ENCODE measurements at regions not wholly inside any gene's neighbourhood (a gene's known extent, or its start where the extent isn't known, plus 50 kb on each side); places are given as distances from the start of the nearest gene placed in this dataset.

DNA sequence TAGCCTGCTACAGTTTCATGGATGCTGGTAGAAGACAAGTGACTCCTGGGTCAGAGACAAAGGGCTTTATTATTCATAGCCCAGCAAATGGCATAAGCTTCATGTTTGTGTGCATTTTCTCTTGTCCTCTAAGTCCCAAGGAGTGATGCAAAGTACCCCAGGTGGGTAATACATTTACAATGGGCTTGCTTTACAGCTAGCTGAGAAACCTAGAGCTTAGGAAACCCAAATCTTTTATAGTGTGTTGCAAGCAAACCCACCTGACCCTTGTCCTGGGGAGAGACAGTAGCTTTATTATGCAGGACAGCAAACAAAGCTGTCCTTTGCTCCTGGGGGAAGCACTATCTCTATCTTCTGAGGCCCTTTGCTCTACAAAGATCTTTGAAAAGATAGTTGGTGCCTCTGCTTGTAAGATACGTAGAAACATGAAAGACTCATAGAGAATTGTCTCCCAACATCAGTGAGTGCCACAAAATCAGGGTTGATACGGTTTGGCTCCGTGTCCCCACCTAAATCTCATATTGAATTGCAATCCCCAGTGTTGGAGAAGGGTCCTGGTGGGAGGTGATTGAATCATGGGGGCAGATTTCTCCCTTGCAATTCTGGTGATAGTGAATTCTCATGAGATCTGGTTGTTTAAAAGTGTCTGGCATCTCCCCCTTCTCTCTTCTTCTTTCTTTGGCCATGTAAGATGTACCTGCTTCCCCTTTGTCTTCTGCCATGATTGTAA, 315.8 kb upstream of the USP24 start (continued):
- TF ChIP-seq, protein P1, sequence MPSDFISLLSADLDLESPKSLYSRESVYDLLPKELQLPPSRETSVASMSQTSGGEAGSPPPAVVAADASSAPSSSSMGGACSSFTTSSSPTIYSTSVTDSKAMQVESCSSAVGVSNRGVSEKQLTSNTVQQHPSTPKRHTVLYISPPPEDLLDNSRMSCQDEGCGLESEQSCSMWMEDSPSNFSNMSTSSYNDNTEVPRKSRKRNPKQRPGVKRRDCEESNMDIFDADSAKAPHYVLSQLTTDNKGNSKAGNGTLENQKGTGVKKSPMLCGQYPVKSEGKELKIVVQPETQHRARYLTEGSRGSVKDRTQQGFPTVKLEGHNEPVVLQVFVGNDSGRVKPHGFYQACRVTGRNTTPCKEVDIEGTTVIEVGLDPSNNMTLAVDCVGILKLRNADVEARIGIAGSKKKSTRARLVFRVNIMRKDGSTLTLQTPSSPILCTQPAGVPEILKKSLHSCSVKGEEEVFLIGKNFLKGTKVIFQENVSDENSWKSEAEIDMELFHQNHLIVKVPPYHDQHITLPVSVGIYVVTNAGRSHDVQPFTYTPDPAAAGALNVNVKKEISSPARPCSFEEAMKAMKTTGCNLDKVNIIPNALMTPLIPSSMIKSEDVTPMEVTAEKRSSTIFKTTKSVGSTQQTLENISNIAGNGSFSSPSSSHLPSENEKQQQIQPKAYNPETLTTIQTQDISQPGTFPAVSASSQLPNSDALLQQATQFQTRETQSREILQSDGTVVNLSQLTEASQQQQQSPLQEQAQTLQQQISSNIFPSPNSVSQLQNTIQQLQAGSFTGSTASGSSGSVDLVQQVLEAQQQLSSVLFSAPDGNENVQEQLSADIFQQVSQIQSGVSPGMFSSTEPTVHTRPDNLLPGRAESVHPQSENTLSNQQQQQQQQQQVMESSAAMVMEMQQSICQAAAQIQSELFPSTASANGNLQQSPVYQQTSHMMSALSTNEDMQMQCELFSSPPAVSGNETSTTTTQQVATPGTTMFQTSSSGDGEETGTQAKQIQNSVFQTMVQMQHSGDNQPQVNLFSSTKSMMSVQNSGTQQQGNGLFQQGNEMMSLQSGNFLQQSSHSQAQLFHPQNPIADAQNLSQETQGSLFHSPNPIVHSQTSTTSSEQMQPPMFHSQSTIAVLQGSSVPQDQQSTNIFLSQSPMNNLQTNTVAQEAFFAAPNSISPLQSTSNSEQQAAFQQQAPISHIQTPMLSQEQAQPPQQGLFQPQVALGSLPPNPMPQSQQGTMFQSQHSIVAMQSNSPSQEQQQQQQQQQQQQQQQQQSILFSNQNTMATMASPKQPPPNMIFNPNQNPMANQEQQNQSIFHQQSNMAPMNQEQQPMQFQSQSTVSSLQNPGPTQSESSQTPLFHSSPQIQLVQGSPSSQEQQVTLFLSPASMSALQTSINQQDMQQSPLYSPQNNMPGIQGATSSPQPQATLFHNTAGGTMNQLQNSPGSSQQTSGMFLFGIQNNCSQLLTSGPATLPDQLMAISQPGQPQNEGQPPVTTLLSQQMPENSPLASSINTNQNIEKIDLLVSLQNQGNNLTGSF (CRISPR knock-in tag; IDR thresholded peaks at IDR 0.05): no peak
- TF ChIP-seq, protein P2, sequence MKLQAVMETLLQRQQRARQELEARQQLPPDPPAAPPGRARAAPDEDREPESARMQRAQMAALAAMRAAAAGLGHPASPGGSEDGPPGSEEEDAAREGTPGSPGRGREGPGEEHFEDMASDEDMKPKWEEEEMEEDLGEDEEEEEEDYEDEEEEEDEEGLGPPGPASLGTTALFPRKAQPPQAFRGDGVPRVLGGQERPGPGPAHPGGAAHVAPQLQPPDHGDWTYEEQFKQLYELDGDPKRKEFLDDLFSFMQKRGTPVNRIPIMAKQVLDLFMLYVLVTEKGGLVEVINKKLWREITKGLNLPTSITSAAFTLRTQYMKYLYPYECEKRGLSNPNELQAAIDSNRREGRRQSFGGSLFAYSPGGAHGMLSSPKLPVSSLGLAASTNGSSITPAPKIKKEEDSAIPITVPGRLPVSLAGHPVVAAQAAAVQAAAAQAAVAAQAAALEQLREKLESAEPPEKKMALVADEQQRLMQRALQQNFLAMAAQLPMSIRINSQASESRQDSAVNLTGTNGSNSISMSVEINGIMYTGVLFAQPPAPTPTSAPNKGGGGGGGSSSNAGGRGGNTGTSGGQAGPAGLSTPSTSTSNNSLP (IDR thresholded peaks at IDR 0.05; ENCODE audit: low read depth, low read length): peak; percentile 86
- TF ChIP-seq CCDC6 (CRISPR knock-in tag; IDR thresholded peaks at IDR 0.05) (no peak), ZNF367 (CRISPR knock-in tag; IDR thresholded peaks at IDR 0.05; ENCODE audit: borderline replicate concordance) (no peak), NCOA1 (CRISPR knock-in tag; IDR thresholded peaks at IDR 0.05) (0 out of 2 replicates have a peak, but pooled peaks have one; percentile 28), ZNF737 (CRISPR knock-in tag; IDR thresholded peaks at IDR 0.05; ENCODE audit: borderline replicate concordance) (no peak), MTA1 (CRISPR knock-in tag; IDR thresholded peaks at IDR 0.05; ENCODE audit: borderline replicate concordance) (no peak; the same call in 1 of the 2 replicates)
- TF ChIP-seq, protein P3, sequence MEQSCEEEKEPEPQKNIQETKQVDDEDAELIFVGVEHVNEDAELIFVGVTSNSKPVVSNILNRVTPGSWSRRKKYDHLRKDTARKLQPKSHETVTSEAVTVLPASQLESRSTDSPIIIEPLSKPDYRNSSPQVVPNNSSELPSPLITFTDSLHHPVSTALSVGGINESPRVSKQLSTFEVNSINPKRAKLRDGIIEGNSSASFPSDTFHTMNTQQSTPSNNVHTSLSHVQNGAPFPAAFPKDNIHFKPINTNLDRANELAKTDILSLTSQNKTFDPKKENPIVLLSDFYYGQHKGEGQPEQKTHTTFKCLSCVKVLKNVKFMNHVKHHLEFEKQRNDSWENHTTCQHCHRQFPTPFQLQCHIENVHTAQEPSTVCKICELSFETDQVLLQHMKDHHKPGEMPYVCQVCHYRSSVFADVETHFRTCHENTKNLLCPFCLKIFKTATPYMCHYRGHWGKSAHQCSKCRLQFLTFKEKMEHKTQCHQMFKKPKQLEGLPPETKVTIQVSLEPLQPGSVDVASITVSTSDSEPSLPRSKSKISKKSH (CRISPR knock-in tag; IDR thresholded peaks at IDR 0.05; ENCODE audit: borderline replicate concordance): no peak
- TF ChIP-seq, protein P4, sequence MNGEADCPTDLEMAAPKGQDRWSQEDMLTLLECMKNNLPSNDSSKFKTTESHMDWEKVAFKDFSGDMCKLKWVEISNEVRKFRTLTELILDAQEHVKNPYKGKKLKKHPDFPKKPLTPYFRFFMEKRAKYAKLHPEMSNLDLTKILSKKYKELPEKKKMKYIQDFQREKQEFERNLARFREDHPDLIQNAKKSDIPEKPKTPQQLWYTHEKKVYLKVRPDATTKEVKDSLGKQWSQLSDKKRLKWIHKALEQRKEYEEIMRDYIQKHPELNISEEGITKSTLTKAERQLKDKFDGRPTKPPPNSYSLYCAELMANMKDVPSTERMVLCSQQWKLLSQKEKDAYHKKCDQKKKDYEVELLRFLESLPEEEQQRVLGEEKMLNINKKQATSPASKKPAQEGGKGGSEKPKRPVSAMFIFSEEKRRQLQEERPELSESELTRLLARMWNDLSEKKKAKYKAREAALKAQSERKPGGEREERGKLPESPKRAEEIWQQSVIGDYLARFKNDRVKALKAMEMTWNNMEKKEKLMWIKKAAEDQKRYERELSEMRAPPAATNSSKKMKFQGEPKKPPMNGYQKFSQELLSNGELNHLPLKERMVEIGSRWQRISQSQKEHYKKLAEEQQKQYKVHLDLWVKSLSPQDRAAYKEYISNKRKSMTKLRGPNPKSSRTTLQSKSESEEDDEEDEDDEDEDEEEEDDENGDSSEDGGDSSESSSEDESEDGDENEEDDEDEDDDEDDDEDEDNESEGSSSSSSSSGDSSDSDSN (CRISPR knock-in tag; IDR thresholded peaks at IDR 0.05): no peak
- TF ChIP-seq, protein P5, sequence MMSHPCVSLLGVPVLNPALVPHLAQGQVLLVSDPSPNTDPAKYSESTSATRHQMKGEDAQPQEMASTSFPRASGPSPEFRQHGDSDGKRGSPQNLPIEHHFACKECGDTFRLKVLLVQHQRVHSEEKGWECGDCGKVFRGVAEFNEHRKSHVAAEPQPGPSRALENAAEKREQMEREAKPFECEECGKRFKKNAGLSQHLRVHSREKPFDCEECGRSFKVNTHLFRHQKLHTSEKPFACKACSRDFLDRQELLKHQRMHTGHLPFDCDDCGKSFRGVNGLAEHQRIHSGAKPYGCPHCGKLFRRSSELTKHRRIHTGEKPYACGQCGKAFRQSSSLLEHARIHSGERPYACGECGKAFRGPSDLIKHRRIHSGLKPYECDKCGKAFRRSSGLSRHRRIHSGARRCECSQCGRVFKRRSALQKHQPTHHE (CRISPR knock-in tag; IDR thresholded peaks at IDR 0.05; ENCODE audit: borderline replicate concordance): no peak
- TF ChIP-seq, protein P6, sequence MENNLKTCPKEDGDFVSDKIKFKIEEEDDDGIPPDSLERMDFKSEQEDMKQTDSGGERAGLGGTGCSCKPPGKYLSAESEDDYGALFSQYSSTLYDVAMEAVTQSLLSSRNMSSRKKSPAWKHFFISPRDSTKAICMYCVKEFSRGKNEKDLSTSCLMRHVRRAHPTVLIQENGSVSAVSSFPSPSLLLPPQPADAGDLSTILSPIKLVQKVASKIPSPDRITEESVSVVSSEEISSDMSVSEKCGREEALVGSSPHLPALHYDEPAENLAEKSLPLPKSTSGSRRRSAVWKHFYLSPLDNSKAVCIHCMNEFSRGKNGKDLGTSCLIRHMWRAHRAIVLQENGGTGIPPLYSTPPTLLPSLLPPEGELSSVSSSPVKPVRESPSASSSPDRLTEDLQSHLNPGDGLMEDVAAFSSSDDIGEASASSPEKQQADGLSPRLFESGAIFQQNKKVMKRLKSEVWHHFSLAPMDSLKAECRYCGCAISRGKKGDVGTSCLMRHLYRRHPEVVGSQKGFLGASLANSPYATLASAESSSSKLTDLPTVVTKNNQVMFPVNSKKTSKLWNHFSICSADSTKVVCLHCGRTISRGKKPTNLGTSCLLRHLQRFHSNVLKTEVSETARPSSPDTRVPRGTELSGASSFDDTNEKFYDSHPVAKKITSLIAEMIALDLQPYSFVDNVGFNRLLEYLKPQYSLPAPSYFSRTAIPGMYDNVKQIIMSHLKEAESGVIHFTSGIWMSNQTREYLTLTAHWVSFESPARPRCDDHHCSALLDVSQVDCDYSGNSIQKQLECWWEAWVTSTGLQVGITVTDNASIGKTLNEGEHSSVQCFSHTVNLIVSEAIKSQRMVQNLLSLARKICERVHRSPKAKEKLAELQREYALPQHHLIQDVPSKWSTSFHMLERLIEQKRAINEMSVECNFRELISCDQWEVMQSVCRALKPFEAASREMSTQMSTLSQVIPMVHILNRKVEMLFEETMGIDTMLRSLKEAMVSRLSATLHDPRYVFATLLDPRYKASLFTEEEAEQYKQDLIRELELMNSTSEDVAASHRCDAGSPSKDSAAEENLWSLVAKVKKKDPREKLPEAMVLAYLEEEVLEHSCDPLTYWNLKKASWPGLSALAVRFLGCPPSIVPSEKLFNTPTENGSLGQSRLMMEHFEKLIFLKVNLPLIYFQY (CRISPR knock-in tag; IDR thresholded peaks at IDR 0.05; ENCODE audit: borderline replicate concordance): peak; percentile 46; the same call in 1 of the 2 replicates
